ENCODE measurements at regions not wholly inside any gene's neighbourhood (a gene's known extent, or its start where the extent isn't known, plus 50 kb on each side); places are given as distances from the start of the nearest gene placed in this dataset.

GRCh38 chr3:150077581-150078247, 107.0 kb upstream of the PFN2 start (continued):
- TF ChIP-seq SMAD1 (IDR thresholded peaks at IDR 0.05; ENCODE audit: low read depth, partially characterized antibody) (no peak), ZNF687 (IDR thresholded peaks at IDR 0.05) (no peak), BACH1 (IDR thresholded peaks at IDR 0.05; ENCODE audit: borderline replicate concordance) (no peak)

GRCh38 chr3:150077107-150077506, 106.4 kb upstream of the PFN2 start:
- Histone ChIP-seq H3K79me2 (ENCODE audit: control insufficient read depth, insufficient read depth, low read length) (no peaks in the 10 kb centered on the region), H3K4me3 (no peak overlapping the region), H3K27ac (ENCODE audit: control insufficient read depth, insufficient read depth) (no peak overlapping the region), H3K9me3 (replicated peaks; ENCODE audit: control insufficient read depth, insufficient read depth, low read length) (peaks cover 6% of the 10 kb centered on the region), H3K9ac (ENCODE audit: control insufficient read depth, insufficient read depth, low read length) (no peak overlapping the region), H2AFZ (ENCODE audit: control insufficient read depth, low read depth, low read length) (no peak overlapping the region), H3K4me1 (ENCODE audit: control insufficient read depth, insufficient read depth, low read length) (peaks cover 13% of the 10 kb centered on the region), H3K27me3 (replicated peaks in 1 of 2; ENCODE audit: control insufficient read depth in 2 of 2, insufficient read depth in 2 of 2, low read length in 1 of 2) (no peaks in the 10 kb centered on the region), H3K4me2 (ENCODE audit: control insufficient read depth, insufficient read depth) (no peak overlapping the region), H4K20me1 (ENCODE audit: control insufficient read depth, insufficient read depth) (no peaks in the 10 kb centered on the region), H3K36me3 (ENCODE audit: control insufficient read depth in 2 of 2, insufficient read depth in 2 of 2, low read length in 1 of 2) (no peaks in the 10 kb centered on the region)
- SMC1A ChIA-PET (ENCODE audit: uncharacterized antibody, unreplicated experiment): no interaction called here
- CTCF ChIA-PET: interaction anchor here (0.5 kb wide), 1 partner anchor 376 kb away, joined by 3 read pairs; no protein-coding TSS in a partner anchor
- BruUV-seq (replicated peaks): no TSS peak
- in situ Hi-C loops (cut with MboI) (no loop called here), intact Hi-C loops (cut with micrococcal nuclease; ENCODE audit: unreplicated experiment) (no loop called here)
- 39% methylated on average over 3 of the region's 3 CpGs for WGBS (ENCODE audit: insufficient coverage, insufficient replicate concordance, low lambda C conversion rate, missing lambda C conversion rate)
- FAIRE-seq (no peak), DNase-seq (ENCODE audit: low read depth, low spot score) (no peak), ATAC-seq (no peak)
- POLR2A ChIA-PET: no interaction called here
- RAD21 ChIA-PET (ENCODE audit: unreplicated experiment): no interaction called here
- TF ChIP-seq RUNX3 (IDR thresholded peaks at IDR 0.05; ENCODE audit: low read length) (no peak), ZBED1 (IDR thresholded peaks at IDR 0.05; ENCODE audit: borderline replicate concordance) (no peak), MEF2B (IDR thresholded peaks at IDR 0.05; ENCODE audit: partially characterized antibody, poor library complexity, severe bottlenecking) (no peak), JUND (IDR thresholded peaks at IDR 0.05; ENCODE audit: low read depth, low read length) (no peak), MYB (IDR thresholded peaks at IDR 0.05; ENCODE audit: borderline replicate concordance, low read depth, low read length) (no peak), EGR1 (IDR thresholded peaks at IDR 0.05; ENCODE audit: borderline replicate concordance in 1 of 2, low read depth in 2 of 2, low read length in 2 of 2) (no peak), RAD51 (IDR thresholded peaks at IDR 0.05) (no peak), REST (IDR thresholded peaks at IDR 0.05; ENCODE audit: low read depth, low read length) (no peak), E2F8 (IDR thresholded peaks at IDR 0.05; ENCODE audit: low read depth, partially characterized antibody) (no peak)
